HG02885 (cell line): ENCODE measurements at regions not wholly inside any gene's neighbourhood (a gene's known extent, or its start where the extent isn't known, plus 50 kb on each side); places are given as distances from the start of the nearest gene placed in this dataset.
"Not testable (repeated sequence)": the region's sequence is repeated elsewhere in the genome, so short reads cannot be mapped to it uniquely, and the experiment has no call there.

Experiments
- ATAC-seq: cut with Tn5 transposase; IDR thresholded peaks from one replicate; pipeline ENCODE4 v1.9.1; 2021; ENCODE audit warnings: mild to moderate bottlenecking; ENCODE audit not compliant: unreplicated experiment, poor library complexity

DNA sequence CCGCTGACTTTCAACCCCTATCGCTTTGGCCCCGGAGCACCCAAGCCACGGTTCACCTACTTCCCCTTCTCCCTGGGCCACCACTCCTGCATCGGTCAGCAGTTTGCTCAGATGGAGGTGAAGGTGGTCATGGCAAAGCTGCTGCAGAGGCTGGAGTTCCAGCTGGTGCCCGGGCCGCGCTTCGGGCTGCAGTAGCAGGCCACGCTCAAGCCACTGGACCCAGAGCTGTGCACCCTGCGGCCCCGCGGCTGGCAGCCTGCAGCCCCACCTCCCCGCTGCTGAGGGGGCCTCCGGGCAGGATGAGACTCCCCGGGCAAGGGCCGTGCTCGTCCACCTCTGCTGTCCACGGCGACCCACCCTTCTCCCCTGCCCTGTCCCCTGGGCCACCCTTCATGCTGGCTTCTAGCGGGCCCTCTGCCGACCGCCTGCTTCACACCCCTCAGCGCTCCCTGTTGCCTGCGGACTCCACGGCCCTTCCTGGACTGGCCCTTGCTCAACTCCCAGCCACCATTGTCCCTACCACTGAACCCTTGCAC lies 92.2 kb upstream of the TRABD2B start:
- ATAC-seq = no peak

DNA sequence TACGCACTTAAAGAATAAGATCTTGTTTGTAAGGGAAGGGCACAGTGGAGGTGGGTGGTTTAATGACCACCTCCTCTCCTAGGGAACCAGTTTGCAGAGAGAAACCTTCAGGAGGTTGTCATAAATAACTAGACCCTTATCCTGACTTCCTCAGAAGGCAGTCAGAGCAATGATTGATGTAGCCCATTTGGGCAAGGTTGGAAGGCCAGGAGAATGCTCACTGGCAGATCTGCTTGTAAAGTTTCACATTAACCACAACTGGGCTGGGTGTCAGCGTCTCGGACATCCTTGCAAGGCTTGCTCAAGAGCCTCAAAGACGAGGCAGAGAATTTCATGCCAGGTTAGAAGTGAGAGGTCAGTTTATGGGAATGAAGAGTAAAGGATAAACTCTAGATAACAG lies 87.6 kb upstream of the TRABD2B start:
- ATAC-seq = no peak

DNA sequence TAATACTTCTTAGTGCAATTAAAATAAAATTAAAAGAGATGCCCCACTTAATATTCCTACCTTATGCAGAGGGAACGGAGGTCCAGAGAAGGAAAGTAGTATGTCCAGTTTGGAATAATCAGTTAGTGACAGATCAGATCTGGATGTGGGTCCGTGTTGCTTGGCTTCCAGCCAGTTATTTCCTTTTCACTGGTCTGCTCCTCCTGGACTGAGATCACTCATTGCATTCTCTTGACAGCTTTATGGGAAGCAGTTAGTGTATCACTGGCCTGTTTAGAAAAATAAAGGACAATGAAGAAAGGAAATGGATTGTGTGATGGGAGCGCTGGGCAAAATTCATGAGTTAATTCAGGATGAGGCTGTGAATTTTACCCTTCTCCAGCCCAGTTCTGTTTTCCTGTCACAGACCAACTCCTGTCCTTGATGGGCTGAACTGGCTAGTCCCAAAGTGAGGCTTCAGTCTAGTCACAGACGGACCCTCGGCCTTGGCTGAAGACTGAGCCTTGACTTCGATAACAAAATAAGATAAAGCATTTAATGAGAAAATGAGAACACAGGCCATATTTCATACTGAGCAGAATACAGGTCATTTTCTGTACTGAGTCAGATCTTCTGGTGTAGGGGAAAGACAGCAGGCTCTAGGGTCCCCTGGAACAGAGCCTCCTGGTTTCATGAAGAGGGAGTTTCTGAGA lies 85.2 kb upstream of the TRABD2B start:
- no peak for ATAC-seq

DNA sequence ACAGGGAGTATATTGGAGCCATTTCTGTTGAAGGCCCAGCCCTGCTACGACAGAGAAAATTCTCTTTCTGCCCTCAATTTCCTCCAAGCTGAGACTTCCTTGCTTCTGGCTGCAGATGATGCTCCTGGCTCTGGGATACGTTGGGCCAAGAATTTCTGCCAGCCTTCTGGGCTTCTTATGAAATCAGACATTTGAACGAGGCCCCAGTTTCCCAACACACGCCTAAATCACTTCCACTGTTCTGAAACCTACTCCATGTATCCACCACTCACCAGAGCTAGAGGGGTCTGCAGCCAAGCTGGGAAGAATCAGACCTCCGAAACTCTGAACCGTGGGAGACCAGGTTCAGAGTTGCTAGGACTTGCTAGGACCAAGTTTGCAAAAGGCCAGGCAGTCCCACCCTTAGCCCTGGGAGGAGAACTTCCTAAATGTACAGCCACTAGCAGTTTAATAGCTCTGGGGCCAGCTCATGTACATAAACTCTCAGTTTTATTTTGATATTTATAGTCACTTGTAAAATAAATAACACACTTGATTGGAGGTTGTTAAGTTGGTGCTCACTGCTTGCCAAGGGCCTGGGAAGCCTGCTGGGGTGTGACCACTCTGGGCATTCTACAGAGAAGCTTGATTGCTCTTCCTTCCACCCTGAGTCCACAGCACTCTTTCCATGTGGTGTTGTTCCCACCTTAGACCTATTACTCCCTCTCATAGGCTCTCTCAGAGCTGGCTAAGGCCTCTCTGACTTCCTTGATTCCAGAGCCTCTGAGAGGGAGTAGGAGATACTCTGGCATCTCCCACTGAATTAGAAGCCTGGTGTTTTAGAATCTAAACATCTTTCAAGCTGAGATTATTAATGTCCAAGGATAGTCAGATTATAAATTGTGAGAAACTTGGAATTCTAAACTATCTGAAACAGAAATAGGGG lies 83.4 kb upstream of the TRABD2B start:
- ATAC-seq = no peak

DNA sequence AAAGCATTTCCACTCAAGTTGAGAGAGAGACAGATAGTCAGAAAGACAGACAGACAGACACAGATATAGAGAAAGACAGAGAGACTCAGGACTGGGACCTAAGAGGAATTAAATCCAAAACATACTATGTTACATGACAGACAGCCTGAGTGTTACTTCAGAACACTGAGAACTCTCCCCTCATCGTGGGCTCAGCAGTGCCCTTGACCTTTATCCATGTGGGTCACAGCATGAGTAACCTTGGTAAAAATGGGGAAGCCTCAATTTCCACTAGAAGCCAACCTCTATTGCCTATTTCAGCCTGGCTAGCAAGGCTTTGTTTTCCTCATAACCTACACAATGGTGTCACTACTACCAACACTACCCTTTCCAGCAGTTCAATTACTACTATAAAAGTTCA lies 81.9 kb upstream of the TRABD2B start:
- no peak for ATAC-seq

DNA sequence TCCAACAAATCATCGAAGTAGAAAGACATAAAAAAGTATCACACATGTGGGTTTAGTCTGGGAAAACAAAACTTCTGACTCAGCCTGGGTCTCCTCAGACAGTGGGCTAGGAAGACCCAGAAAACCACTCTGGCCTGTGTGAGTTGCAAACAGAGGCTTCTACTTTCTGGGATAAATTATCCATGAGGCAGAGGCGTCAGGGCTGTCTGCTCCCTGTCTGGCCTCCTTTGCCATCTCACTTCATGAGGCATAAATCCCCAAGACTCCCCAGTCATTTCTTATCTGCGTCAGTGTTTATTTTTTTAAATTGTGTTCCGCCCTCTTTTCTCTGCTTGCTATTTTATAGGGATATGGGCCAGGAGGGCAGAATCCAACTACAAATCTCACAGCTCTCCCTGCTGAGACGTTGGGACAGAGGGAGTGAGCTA lies 80.6 kb upstream of the TRABD2B start:
- no peak for ATAC-seq

DNA sequence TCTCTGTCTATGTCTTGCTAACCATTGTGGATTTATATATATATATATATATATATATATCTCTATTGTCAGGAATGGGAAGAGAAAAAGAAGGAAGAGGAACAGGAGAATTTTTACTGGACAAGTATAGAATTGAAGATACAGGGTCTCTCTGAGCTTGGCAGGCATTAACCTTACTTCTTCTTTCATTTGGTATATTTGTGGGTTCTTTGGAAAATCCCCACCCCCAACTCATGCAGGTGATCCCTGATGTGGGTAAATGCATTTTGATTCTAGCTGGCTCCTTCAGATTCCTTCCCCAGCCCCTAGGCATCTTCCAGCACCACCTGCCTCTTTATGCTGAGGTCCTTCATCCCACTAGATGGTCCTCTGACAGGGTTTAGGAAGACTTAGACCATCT lies 78.8 kb upstream of the TRABD2B start:
- no peak for ATAC-seq

DNA sequence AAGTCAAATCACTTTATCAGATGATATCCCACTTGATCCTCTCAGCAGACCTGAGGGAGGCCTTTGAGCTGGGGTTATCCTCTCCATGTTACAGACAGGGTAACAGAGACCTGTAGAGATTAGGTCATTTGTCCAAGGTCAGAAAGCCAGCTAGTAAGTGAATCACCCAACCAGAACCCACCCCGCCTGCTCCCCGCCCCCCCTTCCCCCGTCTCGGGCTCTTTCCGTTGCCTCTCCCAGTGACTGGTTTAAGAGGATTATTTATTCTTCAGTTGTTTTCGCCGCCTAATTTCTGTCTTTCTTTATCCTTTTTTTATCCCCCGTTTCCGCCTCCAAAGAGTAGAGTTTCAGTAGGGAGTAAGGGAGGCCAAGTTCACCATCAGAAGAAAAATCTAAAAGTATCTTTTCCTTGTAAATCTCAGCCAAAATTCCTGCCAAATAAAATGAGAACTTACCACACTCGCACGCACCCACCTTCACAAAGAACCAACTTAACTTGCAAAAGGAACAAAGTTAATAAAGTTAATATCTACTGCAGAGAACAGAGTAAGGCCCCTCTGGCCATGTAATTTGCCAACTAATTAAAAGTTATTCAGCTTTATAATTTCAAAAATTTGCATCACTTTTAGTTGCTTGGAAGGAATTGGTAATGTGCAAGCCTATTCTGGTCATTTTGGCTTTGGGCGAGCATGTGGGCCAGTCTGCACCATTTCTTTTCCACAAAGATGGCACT lies 76.8 kb upstream of the TRABD2B start:
- no peak for ATAC-seq

DNA sequence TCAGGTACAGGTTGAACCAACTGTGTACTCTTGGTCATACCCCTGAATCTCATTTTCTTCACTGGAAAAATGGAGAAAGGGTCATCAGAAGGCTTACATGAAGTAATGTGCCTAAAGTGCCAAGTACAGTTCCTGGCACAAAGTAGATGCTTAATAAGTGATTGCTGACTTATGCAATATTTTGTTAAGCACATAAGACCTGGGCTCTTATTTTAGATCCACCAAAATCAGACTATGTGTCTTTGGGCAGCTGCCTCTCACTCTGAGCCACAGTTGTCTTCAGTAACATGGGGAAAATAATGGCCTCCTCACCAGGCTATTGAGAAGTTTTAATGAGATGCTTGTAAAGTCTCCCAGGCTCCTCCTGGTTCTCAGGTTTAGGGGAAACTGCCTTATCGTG lies 74.3 kb upstream of the TRABD2B start:
- ATAC-seq = no peak

DNA sequence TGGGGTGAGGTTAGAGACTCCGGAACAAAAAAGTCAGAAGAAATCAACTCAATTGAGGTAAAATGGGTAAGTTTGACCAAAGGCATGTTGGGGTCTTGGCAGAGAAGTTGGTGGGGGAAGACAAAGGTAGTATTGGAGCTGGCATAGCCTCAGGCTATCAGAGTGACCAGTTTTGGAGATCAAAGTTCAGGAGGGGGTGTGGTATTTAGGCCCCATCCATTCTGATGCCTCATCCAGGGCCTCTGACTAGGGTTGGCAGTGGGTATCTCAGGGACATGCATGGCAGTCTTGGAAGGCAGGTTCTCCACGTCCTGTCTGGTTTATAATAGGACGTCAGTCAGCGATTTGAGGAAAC lies 73.2 kb upstream of the TRABD2B start:
- ATAC-seq = no peak

DNA sequence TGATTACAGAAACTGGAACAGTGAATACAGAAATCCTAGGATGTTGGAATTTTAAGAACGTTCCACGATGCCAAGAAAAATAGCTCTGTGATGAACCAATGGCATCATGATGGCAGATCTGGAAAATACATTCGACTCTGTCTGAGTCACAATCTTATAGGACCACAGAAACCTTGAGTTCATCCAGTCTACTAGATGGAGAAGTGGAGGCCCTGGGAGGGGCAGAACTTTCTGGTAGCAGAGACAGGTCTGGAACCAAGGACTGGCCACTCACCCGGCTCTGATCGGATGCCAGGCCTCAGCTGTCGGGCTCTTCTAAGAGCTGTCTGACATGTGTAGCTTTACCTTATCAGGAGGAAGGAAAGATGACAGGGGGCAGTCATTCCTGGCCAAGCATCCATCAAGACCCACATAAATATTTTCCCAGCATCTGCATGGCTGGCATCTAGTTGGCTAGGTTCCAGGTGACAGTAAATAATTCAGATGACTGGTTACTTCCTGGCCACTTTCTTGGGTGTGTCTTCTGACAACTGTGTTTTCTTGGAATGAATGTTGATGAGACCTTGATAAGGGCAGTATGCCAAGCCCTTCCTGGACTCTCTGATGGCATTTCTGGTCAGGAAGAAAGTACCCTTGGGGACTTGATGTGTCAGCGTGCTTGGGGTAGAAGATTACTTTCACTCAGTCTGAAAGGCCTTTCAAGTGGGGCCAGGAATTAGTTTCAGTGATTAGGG lies 72.6 kb upstream of the TRABD2B start:
- no peak for ATAC-seq

DNA sequence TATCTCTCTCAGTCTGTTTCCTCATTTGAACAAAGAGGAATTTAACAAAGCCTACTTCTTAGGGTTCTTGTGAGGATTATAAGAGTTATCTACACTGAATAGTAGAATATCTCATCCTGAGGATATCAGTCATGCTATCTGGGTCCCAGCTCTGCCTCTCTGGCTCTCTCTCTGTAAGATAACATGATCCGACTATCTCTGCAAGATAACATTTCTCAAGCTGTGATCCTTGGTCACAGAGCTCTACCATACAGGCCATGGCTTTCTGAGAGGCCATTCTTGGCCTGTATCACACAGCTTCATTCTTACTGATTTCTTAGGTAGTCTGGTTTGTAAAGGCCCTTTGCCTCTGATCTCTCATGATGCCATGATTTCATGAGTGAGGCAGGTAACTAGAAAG lies 71.0 kb upstream of the TRABD2B start:
- no peak for ATAC-seq

DNA sequence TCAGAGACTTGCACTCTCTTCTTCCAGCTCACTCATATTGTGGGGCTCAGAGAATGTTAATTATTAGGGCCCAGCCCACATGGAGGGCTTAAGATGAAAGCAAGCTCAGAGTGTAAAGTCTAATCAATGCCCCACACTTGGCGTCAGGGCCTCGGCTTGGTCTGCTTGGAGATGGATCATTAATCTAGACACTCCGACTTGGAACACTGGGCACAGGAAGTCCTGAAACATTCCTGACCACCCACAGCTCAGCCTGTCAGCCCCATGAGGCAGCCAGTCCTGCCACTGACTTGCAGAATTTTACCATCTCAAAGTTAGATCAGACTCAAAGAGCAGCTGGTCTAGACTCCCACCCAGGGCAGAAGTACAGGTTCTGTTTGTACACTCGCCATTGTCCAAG lies 69.8 kb upstream of the TRABD2B start:
- ATAC-seq = no peak

DNA sequence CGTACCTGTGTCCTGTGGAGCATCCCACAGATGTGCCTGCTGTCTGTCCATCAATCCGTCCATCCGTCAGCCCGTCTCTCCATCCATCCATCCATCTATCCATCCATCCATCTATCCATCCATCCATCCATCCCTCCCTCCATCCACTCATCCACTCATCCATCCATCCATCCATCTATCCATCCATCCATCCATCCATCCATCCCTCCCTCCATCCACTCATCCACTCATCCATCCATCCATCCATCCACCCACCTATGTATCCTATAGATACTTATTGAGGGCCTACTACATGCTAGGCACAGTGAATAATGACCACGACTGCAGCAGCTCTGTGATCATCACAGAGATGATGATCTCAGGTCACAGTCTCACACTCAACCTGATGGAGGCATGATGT lies 67.5 kb upstream of the TRABD2B start:
- not testable (repeated sequence) for ATAC-seq

DNA sequence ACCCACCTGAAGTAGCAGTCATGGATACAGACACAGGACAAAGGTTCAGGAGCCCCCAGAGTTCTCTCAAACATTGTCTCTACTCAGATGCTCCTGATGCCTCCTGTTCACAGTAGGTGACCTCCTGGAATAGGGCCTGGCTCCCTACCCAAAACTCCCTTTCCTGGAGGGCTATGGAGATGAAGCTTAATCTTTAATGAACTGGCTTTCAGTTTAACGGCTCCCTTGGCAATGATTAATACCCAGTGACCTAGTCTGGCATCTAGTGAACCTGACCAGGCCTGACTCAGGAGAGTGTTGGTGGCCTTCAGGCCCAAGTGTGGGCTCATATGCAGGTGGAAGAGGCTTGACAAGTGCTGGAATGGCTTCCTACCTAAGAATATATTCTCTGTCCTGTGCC lies 65.2 kb upstream of the TRABD2B start:
- no peak for ATAC-seq

DNA sequence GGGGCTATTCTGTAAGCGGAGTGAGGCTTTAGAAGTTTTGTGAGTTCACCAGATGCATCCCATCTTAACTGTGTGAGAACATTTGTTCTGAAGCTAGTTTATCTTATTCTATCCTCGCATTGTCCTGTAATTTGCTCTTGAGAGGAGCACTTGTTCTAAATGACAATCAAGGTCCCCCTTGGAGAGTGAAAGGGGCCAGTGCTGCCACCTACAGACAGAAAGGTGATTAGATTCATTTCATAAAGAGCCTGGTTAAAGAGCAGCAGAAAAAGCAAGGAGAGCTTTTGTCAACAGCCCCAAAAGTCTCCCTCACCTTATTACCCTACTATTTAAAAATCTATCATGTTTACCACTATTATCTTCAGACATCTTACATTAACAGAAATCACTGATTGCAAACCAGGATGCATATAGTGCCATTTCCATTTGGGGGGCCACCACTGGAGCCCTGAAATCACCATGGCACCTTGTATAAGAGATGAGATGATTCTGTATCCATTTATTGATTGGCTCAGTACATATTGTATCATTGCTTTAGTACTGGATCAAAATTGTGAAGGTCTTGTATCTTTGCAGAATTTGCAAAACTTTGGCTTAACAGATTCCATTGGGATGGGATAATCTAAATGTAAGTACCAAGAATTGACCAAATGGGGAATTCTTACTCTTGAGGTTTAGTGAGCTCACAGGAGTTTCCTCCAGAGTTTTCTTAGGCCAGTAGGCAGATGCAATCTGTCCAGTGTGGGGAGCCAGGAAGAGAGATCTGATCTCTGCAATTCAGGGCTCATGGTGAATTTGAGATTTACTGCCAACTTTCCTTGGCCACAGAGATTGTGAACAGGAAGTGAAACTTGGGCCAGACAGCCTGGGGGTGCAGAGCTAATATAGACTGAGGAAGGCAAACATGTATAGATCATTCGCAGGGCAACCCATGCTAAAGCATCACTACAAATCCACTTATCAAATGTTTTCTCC lies 64.3 kb upstream of the TRABD2B start:
- ATAC-seq = peak; percentile 50

DNA sequence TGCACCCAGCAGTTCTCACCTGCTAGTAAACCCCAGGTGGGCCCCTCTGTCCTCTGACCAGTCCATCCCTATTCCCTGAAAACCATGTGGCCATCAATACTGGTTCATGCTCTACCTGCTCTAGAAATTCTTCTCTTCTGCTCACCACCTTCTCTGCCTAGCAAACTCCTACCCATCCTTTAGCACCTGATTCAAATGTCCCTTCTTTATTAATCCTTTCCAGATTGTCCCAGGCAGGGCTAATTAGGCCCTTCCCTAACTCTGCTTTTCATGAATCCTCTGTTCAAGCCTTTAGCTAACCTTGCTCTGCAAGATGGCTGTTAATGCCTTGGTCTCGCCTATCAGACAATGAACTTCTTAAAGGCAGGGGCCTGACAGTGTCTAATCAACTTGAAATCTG lies 62.1 kb upstream of the TRABD2B start:
- no peak for ATAC-seq

DNA sequence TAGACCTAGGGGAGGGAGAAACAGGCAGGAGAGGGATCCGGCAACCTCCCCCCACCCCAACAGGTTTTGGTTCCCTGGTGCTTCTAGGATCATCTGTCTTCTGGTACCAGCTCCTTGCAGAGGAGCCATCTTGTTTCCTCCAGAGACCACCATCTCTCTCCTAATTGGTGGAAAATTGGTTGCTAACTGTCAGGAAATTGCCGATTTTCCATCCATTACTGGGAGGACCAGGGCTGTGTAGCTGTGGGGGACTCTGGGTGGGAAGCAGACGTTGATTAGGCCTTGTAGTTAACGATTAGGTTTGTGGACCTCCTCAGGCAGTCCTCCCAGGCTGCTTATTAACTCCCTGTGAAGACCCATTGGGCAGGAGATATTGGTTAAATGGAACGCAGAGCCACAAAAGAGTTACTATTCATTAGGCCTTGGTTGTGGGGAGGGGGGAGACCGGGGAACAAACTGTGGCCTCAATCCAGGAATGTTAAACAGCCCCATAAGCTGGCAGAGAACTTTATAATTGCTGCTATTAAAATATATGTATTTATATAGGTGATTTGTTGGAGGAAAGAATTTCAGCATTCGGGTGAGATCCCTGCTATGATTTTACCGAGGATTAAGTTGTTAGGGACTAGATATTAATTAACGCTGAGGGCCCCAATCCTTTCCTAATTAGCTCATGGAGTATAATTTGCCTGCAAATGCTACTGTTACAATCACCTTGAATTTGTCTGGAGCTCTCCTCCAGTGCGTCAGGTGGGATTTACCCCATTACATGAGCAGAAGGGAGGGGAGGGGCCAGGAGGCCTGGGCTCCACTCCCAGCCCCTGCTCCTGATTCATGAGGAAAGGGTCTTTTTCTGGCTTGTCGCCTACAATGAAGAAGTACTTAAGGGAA lies 61.2 kb upstream of the TRABD2B start:
- no peak for ATAC-seq
